Fibroblast of lung (primary cell): ENCODE measurements at regions not wholly inside any gene's neighbourhood (a gene's known extent, or its start where the extent isn't known, plus 50 kb on each side); places are given as distances from the start of the nearest gene placed in this dataset.

Experiments used
- DNase-seq, 2 donors: peaks; one replicate each; pipeline versions ENCODE4 v3.0.0 to v3.0.0-alpha.2; 2010; ENCODE audit warnings: low read depth in 2 of 2
- H2AFZ ChIP-seq: 2 replicates; pipeline ENCODE4 v1.5.1; 2012; ENCODE audit warnings: low read length, control low read depth, inconsistent platforms
- H3K27ac ChIP-seq: 2 replicates; pipeline ENCODE4 v1.5.1; 2011; ENCODE audit warnings: low read length, control low read depth; ENCODE audit not compliant: insufficient read depth
- H3K27me3 ChIP-seq: 2 replicates; pipeline ENCODE4 v1.5.1; 2011; ENCODE audit warnings: mild to moderate bottlenecking, low read length; ENCODE audit not compliant: control insufficient read depth, insufficient read depth
- H3K36me3 ChIP-seq: 2 replicates; pipeline ENCODE4 v1.5.1; 2011; ENCODE audit warnings: low read length; ENCODE audit not compliant: control insufficient read depth, insufficient read depth
- H3K4me1 ChIP-seq: 2 replicates; pipeline ENCODE4 v1.5.1; 2011; ENCODE audit warnings: low read length; ENCODE audit not compliant: control insufficient read depth, insufficient read depth; ENCODE audit errors: extremely low read depth
- H3K4me2 ChIP-seq: 2 replicates; pipeline ENCODE4 v1.5.1; 2011; ENCODE audit warnings: low read length, control low read depth; ENCODE audit not compliant: insufficient read depth; ENCODE audit errors: extremely low read depth
- H3K4me3 ChIP-seq, 4 experiments: fragments of 200-600 bp in 1 of 4; sonication (generic) in 1 of 4; replicated peaks in 1 of 4; 2 replicates each; pipeline ENCODE4 v1.5.1; 2011 to 2016; ENCODE audit warnings: low read length in 4 of 4, low read depth in 3 of 4, mild to moderate bottlenecking in 3 of 4, control low read depth in 2 of 4, inconsistent platforms in 1 of 4, mixed read lengths in 1 of 4; ENCODE audit not compliant: insufficient read depth in 1 of 4; ENCODE audit errors: control extremely low read depth in 1 of 4
- H3K79me2 ChIP-seq: 2 replicates; pipeline ENCODE4 v1.5.1; 2012; ENCODE audit warnings: mild to moderate bottlenecking, low read length, inconsistent platforms; ENCODE audit not compliant: control insufficient read depth, insufficient read depth
- H3K9ac ChIP-seq: 2 replicates; pipeline ENCODE4 v1.5.1; 2011; ENCODE audit warnings: mild to moderate bottlenecking, low read length, control low read depth; ENCODE audit not compliant: insufficient read depth
- H3K9me3 ChIP-seq: 2 replicates; pipeline ENCODE4 v1.5.1; 2012; ENCODE audit warnings: low read depth, low read length; ENCODE audit not compliant: control insufficient read depth, insufficient read depth
- H4K20me1 ChIP-seq: 2 replicates; pipeline ENCODE4 v1.5.1; 2011; ENCODE audit warnings: low read length; ENCODE audit not compliant: control insufficient read depth, insufficient read depth; ENCODE audit errors: extremely low read depth
- EZH2 ChIP-seq: IDR thresholded peaks from 2 replicates; pipeline ENCODE4 v1.5.1; 2012; ENCODE audit warnings: low read length, control low read depth, mild to moderate bottlenecking; ENCODE audit errors: missing control alignments
- TF ChIP-seq, protein P1 (sequence below), 2 donors: IDR thresholded peaks in 1 of 2; conservative IDR thresholded peaks in 1 of 2; 1 replicate in 1 of 2; 2 replicates in 1 of 2; pipeline ENCODE4 v1.5.1; 2011 to 2012; ENCODE audit warnings: low read length in 2 of 2, control low read depth in 1 of 2, inconsistent platforms in 1 of 2, low read depth in 1 of 2, mild to moderate bottlenecking in 1 of 2

GRCh38 chr3:178479446-178479845 is 56.8 kb upstream of the KCNMB2 start:
- no peak overlapping the region for H3K9ac ChIP-seq
- no peaks in the 10 kb centered on the region for H4K20me1 ChIP-seq
- H3K79me2 ChIP-seq: no peaks in the 10 kb centered on the region
- no peaks in the 10 kb centered on the region for H3K36me3 ChIP-seq
- no peaks in the 10 kb centered on the region for H3K27me3 ChIP-seq
- no peaks in the 10 kb centered on the region for H3K4me1 ChIP-seq
- H3K4me2 ChIP-seq: no peak overlapping the region
- H3K9me3 ChIP-seq: no peaks in the 10 kb centered on the region
- no peak overlapping the region for H3K27ac ChIP-seq
- no peak overlapping the region for H3K4me3 ChIP-seq
- H2AFZ ChIP-seq: no peak overlapping the region
- DNase-seq: no peak
- TF ChIP-seq, protein P1, sequence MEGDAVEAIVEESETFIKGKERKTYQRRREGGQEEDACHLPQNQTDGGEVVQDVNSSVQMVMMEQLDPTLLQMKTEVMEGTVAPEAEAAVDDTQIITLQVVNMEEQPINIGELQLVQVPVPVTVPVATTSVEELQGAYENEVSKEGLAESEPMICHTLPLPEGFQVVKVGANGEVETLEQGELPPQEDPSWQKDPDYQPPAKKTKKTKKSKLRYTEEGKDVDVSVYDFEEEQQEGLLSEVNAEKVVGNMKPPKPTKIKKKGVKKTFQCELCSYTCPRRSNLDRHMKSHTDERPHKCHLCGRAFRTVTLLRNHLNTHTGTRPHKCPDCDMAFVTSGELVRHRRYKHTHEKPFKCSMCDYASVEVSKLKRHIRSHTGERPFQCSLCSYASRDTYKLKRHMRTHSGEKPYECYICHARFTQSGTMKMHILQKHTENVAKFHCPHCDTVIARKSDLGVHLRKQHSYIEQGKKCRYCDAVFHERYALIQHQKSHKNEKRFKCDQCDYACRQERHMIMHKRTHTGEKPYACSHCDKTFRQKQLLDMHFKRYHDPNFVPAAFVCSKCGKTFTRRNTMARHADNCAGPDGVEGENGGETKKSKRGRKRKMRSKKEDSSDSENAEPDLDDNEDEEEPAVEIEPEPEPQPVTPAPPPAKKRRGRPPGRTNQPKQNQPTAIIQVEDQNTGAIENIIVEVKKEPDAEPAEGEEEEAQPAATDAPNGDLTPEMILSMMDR (conservative IDR thresholded peaks at IDR 0.05 in 1 of 2, IDR thresholded peaks at IDR 0.05 in 1 of 2; ENCODE audit: low read depth in 1 of 2, low read length in 2 of 2): no peak

DNA sequence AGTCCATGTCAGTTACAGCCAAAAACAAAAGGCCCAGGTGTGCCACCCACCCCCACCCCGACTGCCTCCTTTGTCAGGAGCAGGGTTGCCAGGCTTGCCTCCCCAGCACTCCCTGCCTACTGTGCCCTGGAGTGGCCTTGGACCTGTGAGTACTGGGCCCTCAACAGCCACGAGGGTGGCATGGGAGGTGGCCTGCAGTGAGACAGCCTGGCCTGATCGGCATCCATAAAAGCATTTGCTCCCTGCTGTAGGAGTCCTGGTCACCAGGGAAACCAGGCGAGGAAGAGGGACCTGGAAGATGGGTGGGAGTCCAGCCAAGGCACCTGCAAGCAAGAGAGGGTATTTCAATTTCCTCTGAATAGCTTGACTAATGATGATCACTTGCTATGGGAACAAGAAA is 56.4 kb upstream of the KCNMB2 start:
- no peak overlapping the region for H2AFZ ChIP-seq
- no peaks in the 10 kb centered on the region for H3K27me3 ChIP-seq
- no peak overlapping the region for H3K4me2 ChIP-seq
- no peak overlapping the region for H3K4me3 ChIP-seq
- H3K4me1 ChIP-seq: no peaks in the 10 kb centered on the region
- no peak overlapping the region for H3K27ac ChIP-seq
- no peaks in the 10 kb centered on the region for H3K79me2 ChIP-seq
- H3K9me3 ChIP-seq: no peaks in the 10 kb centered on the region
- no peak for TF ChIP-seq EZH2
- TF ChIP-seq, protein P1 (conservative IDR thresholded peaks at IDR 0.05 in 1 of 2, IDR thresholded peaks at IDR 0.05 in 1 of 2; ENCODE audit: low read depth in 1 of 2, low read length in 2 of 2): no peak
- H3K36me3 ChIP-seq: no peaks in the 10 kb centered on the region
- DNase-seq: no peak
- H4K20me1 ChIP-seq: no peaks in the 10 kb centered on the region
- H3K9ac ChIP-seq: no peak overlapping the region

DNA sequence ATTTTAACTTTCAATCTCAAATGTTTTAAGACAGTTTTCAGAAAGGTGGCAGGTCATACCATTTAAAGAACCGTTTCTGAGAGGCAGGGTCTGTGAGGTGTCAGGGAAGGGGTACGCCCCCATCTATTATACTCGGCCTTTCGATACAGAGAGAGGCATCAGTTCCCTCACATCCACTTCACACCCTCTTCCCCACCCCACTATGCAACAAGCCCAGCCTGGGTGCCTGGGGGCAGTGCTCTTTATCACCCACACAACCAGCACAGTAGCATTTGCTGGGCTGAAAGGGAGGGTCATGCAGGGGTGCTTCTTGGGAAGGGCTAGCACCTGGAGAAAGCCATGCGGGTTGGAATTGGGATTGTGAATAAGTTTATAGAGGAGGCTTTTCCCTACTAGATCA is 56.0 kb upstream of the KCNMB2 start:
- Histone ChIP-seq H3K36me3 (no peaks in the 10 kb centered on the region), H3K27ac (no peak overlapping the region), H3K4me2 (no peak overlapping the region), H4K20me1 (no peaks in the 10 kb centered on the region), H3K27me3 (no peaks in the 10 kb centered on the region), H3K4me1 (no peaks in the 10 kb centered on the region), H3K9ac (no peak overlapping the region), H2AFZ (no peak overlapping the region), H3K4me3 (no peak overlapping the region), H3K9me3 (no peaks in the 10 kb centered on the region), H3K79me2 (no peaks in the 10 kb centered on the region)
- DNase-seq: no peak
- TF ChIP-seq, protein P1 (conservative IDR thresholded peaks at IDR 0.05 in 1 of 2, IDR thresholded peaks at IDR 0.05 in 1 of 2; ENCODE audit: low read depth in 1 of 2, low read length in 2 of 2): no peak
- TF ChIP-seq EZH2: no peak
